H1 (cell line): ENCODE measurements at regions not wholly inside any gene's neighbourhood (a gene's known extent, or its start where the extent isn't known, plus 50 kb on each side); places are given as distances from the start of the nearest gene placed in this dataset.

Source experiments
- BCL11A ChIP-seq, 2 experiments: IDR thresholded peaks; one replicate each; pipeline ENCODE4 v1.6.1; 2011; ENCODE audit warnings: low read depth in 2 of 2, low read length in 2 of 2, mild to moderate bottlenecking in 2 of 2
- CTCF ChIP-seq, 3 experiments: IDR thresholded peaks; 1 replicate in 2 of 3; 2 replicates in 1 of 3; pipeline versions ENCODE4 v1.5.1 to v1.6.1; 2011; ENCODE audit warnings: low read length in 3 of 3, mild to moderate bottlenecking in 3 of 3, inconsistent platforms in 2 of 3, low read depth in 1 of 3, moderate library complexity in 1 of 3; ENCODE audit not compliant: insufficient read depth in 1 of 3; ENCODE audit errors: control extremely low read depth in 1 of 3
- EGR1 ChIP-seq: IDR thresholded peaks from 2 replicates; pipeline ENCODE4 v1.6.1; 2011; ENCODE audit warnings: low read depth, low read length, borderline replicate concordance
- KDM1A ChIP-seq: fragments of 200-600, 300-600 bp; sonication (generic); IDR thresholded peaks from 2 replicates; pipeline ENCODE4 v1.7.1; 2016; ENCODE audit warnings: mild to moderate bottlenecking, low read length, borderline replicate concordance
- MAFK ChIP-seq: IDR thresholded peaks from 2 replicates; pipeline ENCODE4 v1.6.1; 2012; ENCODE audit warnings: low read depth, mild to moderate bottlenecking, improper control_type of control experiment, low read length
- MAX ChIP-seq: IDR thresholded peaks from 2 replicates; pipeline ENCODE4 v1.6.1; 2012; ENCODE audit warnings: inconsistent platforms
- PHF8 ChIP-seq: fragments of 200-600 bp; sonication (generic); conservative IDR thresholded peaks from 2 replicates; pipeline ENCODE4 v1.7.1; 2012; ENCODE audit warnings: low read depth, mild to moderate bottlenecking, inconsistent platforms, low read length, moderate library complexity
- POLR2A ChIP-seq, 2 experiments: IDR thresholded peaks; 1 replicate in 1 of 2; 2 replicates in 1 of 2; pipeline ENCODE4 v1.6.1; 2011; ENCODE audit warnings: low read depth in 2 of 2, low read length in 2 of 2, mild to moderate bottlenecking in 2 of 2; ENCODE audit errors: control extremely low read depth in 1 of 2
- POLR2AphosphoS5 ChIP-seq: IDR thresholded peaks from 2 replicates; pipeline ENCODE4 v1.6.1; 2011; ENCODE audit warnings: low read depth, low read length
- RAD21 ChIP-seq, 2 experiments: IDR thresholded peaks in 1 of 2; conservative IDR thresholded peaks in 1 of 2; 2 replicates each; pipeline ENCODE4 v1.6.1; 2011; ENCODE audit warnings: low read depth in 2 of 2, low read length in 2 of 2, improper control_type of control experiment in 1 of 2, inconsistent platforms in 1 of 2, mild to moderate bottlenecking in 1 of 2, moderate library complexity in 1 of 2
- RFX5 ChIP-seq: IDR thresholded peaks from 2 replicates; pipeline ENCODE4 v1.6.1; 2011; ENCODE audit warnings: low read depth, low read length, improper control_type of control experiment, borderline replicate concordance
- TAF1 ChIP-seq: IDR thresholded peaks from 2 replicates; pipeline ENCODE4 v1.6.1; 2011; ENCODE audit warnings: mild to moderate bottlenecking, low read depth, low read length
- TBP ChIP-seq: IDR thresholded peaks from 2 replicates; pipeline ENCODE4 v1.6.1; 2011; ENCODE audit warnings: low read depth, low read length, improper control_type of control experiment
- ZNF274 ChIP-seq: IDR thresholded peaks from 2 replicates; pipeline ENCODE4 v1.7.0; 2012; ENCODE audit warnings: low read length, borderline replicate concordance; ENCODE audit errors: extremely low read depth

- TF ChIP-seq EGR1, result no peak
- TF ChIP-seq TBP, result no peak
- no peak for TF ChIP-seq CTCF (IDR thresholded peaks at IDR 0.05; ENCODE audit: control extremely low read depth in 1 of 3, insufficient read depth in 1 of 3, low read depth in 1 of 3, low read length in 3 of 3)
- TF ChIP-seq POLR2A (IDR thresholded peaks at IDR 0.05; ENCODE audit: control extremely low read depth in 1 of 2, low read depth in 2 of 2, low read length in 2 of 2), result no peak
- no peak for TF ChIP-seq MAX
- TF ChIP-seq MAFK, result no peak
- no peak for TF ChIP-seq BCL11A (IDR thresholded peaks at IDR 0.05; ENCODE audit: low read depth in 2 of 2, low read length in 2 of 2)
- no peak for TF ChIP-seq RFX5
- no peak for TF ChIP-seq ZNF274
- TF ChIP-seq POLR2AphosphoS5, result no peak
- TF ChIP-seq KDM1A, result no peak
- TF ChIP-seq TAF1, result no peak
- no peak for TF ChIP-seq RAD21 (IDR thresholded peaks at IDR 0.05 in 1 of 2, conservative IDR thresholded peaks at IDR 0.05 in 1 of 2; ENCODE audit: low read depth in 2 of 2, low read length in 2 of 2)
- no peak for TF ChIP-seq PHF8
Measured at GRCh38 chr2:7613831-7614230, 696.6 kb downstream of the RNF144A start.
